ENCODE measurements at regions not wholly inside any gene's neighbourhood (a gene's known extent, or its start where the extent isn't known, plus 50 kb on each side); places are given as distances from the start of the nearest gene placed in this dataset.

GRCh38 chr18:28682912-28683311 is 506.0 kb upstream of the CDH2 start:
- no peak for DNase-seq
- no peaks in the 10 kb centered on the region for H3K9me3 ChIP-seq (ENCODE audit: control insufficient read depth, low read depth, low read length)
- Mint-ChIP-seq H3K4me3 (no peak overlapping the region), H3K27me3 (ENCODE audit: low read depth) (no peaks in the 10 kb centered on the region), H3K27ac (no peak overlapping the region), H3K9me3 (no peaks in the 10 kb centered on the region; a peak in 1 of 5 replicates), H3K36me3 (ENCODE audit: insufficient read depth in 1 of 3, low read depth in 3 of 3) (no peaks in the 10 kb centered on the region), H3K4me1 (peaks cover 12 to 16% of the 10 kb centered on the region in 2 experiments)
- no peak overlapping the region for H3K23ac ChIP-seq (ENCODE audit: insufficient read length, low read depth, low read length)
- H3K27me3 ChIP-seq (ENCODE audit: insufficient read depth, low read length) = no peaks in the 10 kb centered on the region
- H2BK5ac ChIP-seq (ENCODE audit: insufficient read length, low read length) = no peak overlapping the region
- no peak overlapping the region for H3T11ph ChIP-seq (ENCODE audit: low read length)
- no peak overlapping the region for H2BK20ac ChIP-seq (ENCODE audit: low read depth, low read length, poor library complexity, severe bottlenecking)
- no peak overlapping the region for H2BK15ac ChIP-seq (ENCODE audit: low read depth, low read length)
- no peak overlapping the region for H3K27ac ChIP-seq (ENCODE audit: insufficient read length, low read depth, low read length)
- no peaks in the 10 kb centered on the region for H3K79me2 ChIP-seq (ENCODE audit: insufficient read depth, low read length)
- H2AFZ ChIP-seq (ENCODE audit: low read length) = no peak overlapping the region
- no peaks in the 10 kb centered on the region for H3K23me2 ChIP-seq (ENCODE audit: insufficient read length, low read depth, low read length, poor library complexity, severe bottlenecking)
- H3K4me1 ChIP-seq (ENCODE audit: insufficient read depth, low read length) = peaks cover 4% of the 10 kb centered on the region; the same call in 1 of the 2 replicates
- no peak overlapping the region for H2BK120ac ChIP-seq (ENCODE audit: low read depth, low read length, poor library complexity, severe bottlenecking)
- no peak overlapping the region for H3K18ac ChIP-seq (ENCODE audit: insufficient read length, low read depth, low read length)
- H4K20me1 ChIP-seq (ENCODE audit: control insufficient read depth, insufficient read depth, insufficient read length) = no peaks in the 10 kb centered on the region
- H4K8ac ChIP-seq (replicated peaks; ENCODE audit: insufficient read length, low read depth, low read length) = no peak overlapping the region
- H4K91ac ChIP-seq (ENCODE audit: insufficient read length, low read depth, low read length) = no peak overlapping the region
- no peak overlapping the region for H2BK12ac ChIP-seq (ENCODE audit: insufficient read length, low read depth, low read length)
- H3K79me1 ChIP-seq (ENCODE audit: insufficient read depth, low read depth, low read length, poor library complexity, severe bottlenecking) = no peaks in the 10 kb centered on the region
- H2AK5ac ChIP-seq (ENCODE audit: insufficient read length, low read length) = no peak overlapping the region
- H3K56ac ChIP-seq (ENCODE audit: insufficient read length, low read depth, low read length) = no peak overlapping the region
- no peak overlapping the region for H4K5ac ChIP-seq (ENCODE audit: insufficient read length, low read depth, low read length)
- H3K14ac ChIP-seq (ENCODE audit: insufficient read depth, low read length) = no peak overlapping the region
- no peak overlapping the region for H3K9ac ChIP-seq (ENCODE audit: extremely low read depth, insufficient read length, low read length)
- H3K4me2 ChIP-seq (ENCODE audit: insufficient read depth, insufficient read length, low read length) = no peak overlapping the region
- no peak overlapping the region for H3K4ac ChIP-seq (ENCODE audit: low read depth, low read length)
- TF ChIP-seq, protein P1, sequence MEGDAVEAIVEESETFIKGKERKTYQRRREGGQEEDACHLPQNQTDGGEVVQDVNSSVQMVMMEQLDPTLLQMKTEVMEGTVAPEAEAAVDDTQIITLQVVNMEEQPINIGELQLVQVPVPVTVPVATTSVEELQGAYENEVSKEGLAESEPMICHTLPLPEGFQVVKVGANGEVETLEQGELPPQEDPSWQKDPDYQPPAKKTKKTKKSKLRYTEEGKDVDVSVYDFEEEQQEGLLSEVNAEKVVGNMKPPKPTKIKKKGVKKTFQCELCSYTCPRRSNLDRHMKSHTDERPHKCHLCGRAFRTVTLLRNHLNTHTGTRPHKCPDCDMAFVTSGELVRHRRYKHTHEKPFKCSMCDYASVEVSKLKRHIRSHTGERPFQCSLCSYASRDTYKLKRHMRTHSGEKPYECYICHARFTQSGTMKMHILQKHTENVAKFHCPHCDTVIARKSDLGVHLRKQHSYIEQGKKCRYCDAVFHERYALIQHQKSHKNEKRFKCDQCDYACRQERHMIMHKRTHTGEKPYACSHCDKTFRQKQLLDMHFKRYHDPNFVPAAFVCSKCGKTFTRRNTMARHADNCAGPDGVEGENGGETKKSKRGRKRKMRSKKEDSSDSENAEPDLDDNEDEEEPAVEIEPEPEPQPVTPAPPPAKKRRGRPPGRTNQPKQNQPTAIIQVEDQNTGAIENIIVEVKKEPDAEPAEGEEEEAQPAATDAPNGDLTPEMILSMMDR (conservative IDR thresholded peaks at IDR 0.05) = no peak
